GM19372 (cell line): ENCODE measurements at regions not wholly inside any gene's neighbourhood (a gene's known extent, or its start where the extent isn't known, plus 50 kb on each side); places are given as distances from the start of the nearest gene placed in this dataset.
"Not testable (repeated sequence)": the region's sequence is repeated elsewhere in the genome, so short reads cannot be mapped to it uniquely, and the experiment has no call there.

Source experiments
- ATAC-seq: cut with Tn5 transposase; IDR thresholded peaks from one replicate; pipeline ENCODE4 v1.9.1; 2021; ENCODE audit warnings: mild to moderate bottlenecking, low read depth, moderate library complexity; ENCODE audit not compliant: unreplicated experiment

DNA sequence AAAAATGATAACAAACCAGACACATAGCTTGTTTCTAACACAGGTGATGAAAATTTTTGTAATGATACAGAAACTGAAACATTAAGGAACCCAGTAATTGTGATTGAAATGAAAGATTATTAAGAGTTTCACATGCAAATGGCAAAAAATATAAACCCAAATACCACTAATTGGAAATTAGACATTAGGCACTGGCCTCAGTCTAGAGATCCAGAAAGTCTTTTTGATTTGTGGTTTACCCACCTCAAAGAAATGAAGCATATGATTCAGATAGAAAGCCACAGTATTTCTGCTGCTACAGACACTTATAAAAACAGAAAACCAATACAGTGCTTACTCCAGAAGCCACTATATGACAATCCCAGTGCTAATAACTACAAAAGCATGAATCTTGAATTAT lies 83.7 kb upstream of the ZNF519 start:
- ATAC-seq: not testable (repeated sequence)

GRCh38 chr18:14203424-14203823 lies 71.2 kb upstream of the ZNF519 start:
- not testable (repeated sequence) for ATAC-seq

DNA sequence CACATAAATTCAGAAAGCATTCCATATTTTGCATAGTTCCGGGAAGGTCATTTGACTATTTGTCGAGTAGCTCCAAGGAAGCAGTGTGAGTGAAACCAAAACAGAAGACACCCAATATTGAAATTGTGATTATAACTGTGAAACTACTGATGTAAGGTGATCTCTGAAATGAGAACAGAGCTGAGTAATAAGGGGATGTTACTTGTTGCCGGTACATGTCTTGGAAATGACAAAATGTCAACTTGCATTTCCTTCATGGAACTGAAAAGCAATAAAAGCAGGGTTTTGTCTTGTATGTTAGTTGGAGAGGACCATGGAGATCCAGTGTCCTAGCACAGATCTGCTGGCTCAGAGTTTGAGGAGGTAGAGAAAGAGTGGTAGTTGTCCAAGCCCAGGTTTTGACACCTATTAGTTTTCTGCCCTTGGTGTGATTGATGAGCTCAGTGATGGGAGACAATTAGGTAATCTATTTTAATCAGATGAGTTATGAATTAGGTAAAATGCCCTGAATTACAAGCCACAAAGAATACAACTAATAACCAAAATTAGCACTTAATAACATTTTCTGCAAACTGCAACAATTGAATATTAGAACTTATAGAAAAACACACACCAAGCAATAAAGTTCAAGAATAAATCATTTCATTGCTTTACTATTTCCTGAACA lies 58.7 kb upstream of the ZNF519 start:
- ATAC-seq: peak; percentile 76

GRCh38 chr18:14189858-14190257 lies 57.6 kb upstream of the ZNF519 start:
- ATAC-seq: no peak

- ATAC-seq: not testable (repeated sequence)
These were observed 56.6 kb upstream of the ZNF519 start for GRCh38 chr18:14188751-14189406.
